H1 (cell line): ENCODE measurements at regions not wholly inside any gene's neighbourhood (a gene's known extent, or its start where the extent isn't known, plus 50 kb on each side); places are given as distances from the start of the nearest gene placed in this dataset.

Source experiments
- CBX8 ChIP-seq: fragments of 300-800, 300-1000 bp; sonication (generic); IDR thresholded peaks from 2 replicates; pipeline ENCODE4 v1.7.1; 2016; ENCODE audit warnings: low read depth, low read length, borderline replicate concordance
- SIX5 ChIP-seq: IDR thresholded peaks from 2 replicates; pipeline ENCODE4 v1.6.1; 2011; ENCODE audit warnings: mild to moderate bottlenecking, low read depth, low read length
- SP4 ChIP-seq: IDR thresholded peaks from 2 replicates; pipeline ENCODE4 v1.6.1; 2012; ENCODE audit warnings: low read length, inconsistent platforms
- TAF7 ChIP-seq: optimal IDR thresholded peaks from 2 replicates; pipeline ENCODE3; 2011; ENCODE audit warnings: low read depth, mild to moderate bottlenecking, inconsistent platforms, low read length, moderate library complexity, borderline replicate concordance
- TBP ChIP-seq: IDR thresholded peaks from 2 replicates; pipeline ENCODE4 v1.6.1; 2011; ENCODE audit warnings: low read depth, low read length, improper control_type of control experiment
- TF ChIP-seq, protein P1 (sequence below): IDR thresholded peaks from 2 replicates; pipeline ENCODE4 v1.6.1; 2011; ENCODE audit warnings: low read depth, mild to moderate bottlenecking, low read length; ENCODE audit not compliant: insufficient read depth

DNA sequence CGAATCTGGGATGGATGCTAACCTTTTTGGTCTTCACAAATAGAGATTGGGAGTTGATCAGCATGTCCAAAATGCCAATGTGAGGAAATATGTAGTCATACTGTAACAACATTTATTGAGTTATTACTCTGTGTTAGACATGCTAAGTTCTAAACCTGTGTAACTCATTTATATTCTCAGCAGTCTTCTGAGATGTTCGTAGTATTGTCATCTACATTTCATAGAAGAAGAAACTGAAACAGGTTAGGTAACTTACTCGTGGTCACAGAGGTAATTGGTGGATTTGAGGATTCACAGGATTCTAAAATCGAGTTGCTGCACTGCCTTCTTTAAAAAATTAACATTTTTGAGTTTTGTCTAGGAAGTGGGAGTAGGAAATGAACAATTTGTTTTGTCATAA, 162.1 kb downstream of the UBE2E3 start (continued):
- TF ChIP-seq, protein P1, sequence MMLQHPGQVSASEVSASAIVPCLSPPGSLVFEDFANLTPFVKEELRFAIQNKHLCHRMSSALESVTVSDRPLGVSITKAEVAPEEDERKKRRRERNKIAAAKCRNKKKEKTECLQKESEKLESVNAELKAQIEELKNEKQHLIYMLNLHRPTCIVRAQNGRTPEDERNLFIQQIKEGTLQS: no peak
- TF ChIP-seq TBP (no peak), SP4 (no peak), CBX8 (no peak), SIX5 (no peak), TAF7 (no peak)
